Putamen (tissue), 1 donor: ENCODE measurements at regions not wholly inside any gene's neighbourhood (a gene's known extent, or its start where the extent isn't known, plus 50 kb on each side); places are given as distances from the start of the nearest gene placed in this dataset.

Experiments used
- DNase-seq: peaks from one replicate; pipeline ENCODE4 v3.0.0-alpha.2; 2016; ENCODE audit warnings: low spot score

- DNase-seq, result no peak
Observed at GRCh38 chr13:59546178-59546577, 617.5 kb downstream of the DIAPH3 start.

- DNase-seq, result no peak
Observed at GRCh38 chr13:59547950-59548349, 615.8 kb downstream of the DIAPH3 start.

GRCh38 chr13:59562924-59563323, 600.8 kb downstream of the DIAPH3 start:
- no peak for DNase-seq

GRCh38 chr13:59566561-59566960, 597.2 kb downstream of the DIAPH3 start:
- no peak for DNase-seq

- no peak for DNase-seq
Observed at GRCh38 chr13:59568306-59568705, 595.4 kb downstream of the DIAPH3 start.

- DNase-seq, result no peak
Observed at GRCh38 chr13:59570204-59570603, 593.5 kb downstream of the DIAPH3 start.

GRCh38 chr13:59584101-59584500, 579.6 kb downstream of the DIAPH3 start:
- DNase-seq, result no peak

GRCh38 chr13:59584761-59585670, 578.7 kb downstream of the DIAPH3 start:
- no peak for DNase-seq

GRCh38 chr13:59587030-59587429, 576.7 kb downstream of the DIAPH3 start:
- DNase-seq, result no peak

- DNase-seq, result no peak
Observed at GRCh38 chr13:59587971-59588716, 575.6 kb downstream of the DIAPH3 start.

GRCh38 chr13:59588717-59589067, 575.0 kb downstream of the DIAPH3 start:
- DNase-seq, result no peak

GRCh38 chr13:59601993-59602392, 561.7 kb downstream of the DIAPH3 start:
- DNase-seq, result no peak

- DNase-seq, result no peak
Observed at GRCh38 chr13:59603646-59604045, 560.1 kb downstream of the DIAPH3 start.

GRCh38 chr13:59607172-59607571, 556.6 kb downstream of the DIAPH3 start:
- no peak for DNase-seq

- no peak for DNase-seq
Observed at GRCh38 chr13:59607780-59608233, 555.9 kb downstream of the DIAPH3 start.

GRCh38 chr13:59609421-59609820, 554.3 kb downstream of the DIAPH3 start:
- no peak for DNase-seq
